Non-pigmented ciliary epithelial cell (primary cell): ENCODE measurements at regions not wholly inside any gene's neighbourhood (a gene's known extent, or its start where the extent isn't known, plus 50 kb on each side); places are given as distances from the start of the nearest gene placed in this dataset.
A peak's percentile ranks its signal among the peaks of the same experiment; 100 is the strongest.

Experiments used
- DNase-seq: peaks from one replicate; pipeline ENCODE4 v3.0.0-alpha.2; 2010; ENCODE audit warnings: low read depth

DNA sequence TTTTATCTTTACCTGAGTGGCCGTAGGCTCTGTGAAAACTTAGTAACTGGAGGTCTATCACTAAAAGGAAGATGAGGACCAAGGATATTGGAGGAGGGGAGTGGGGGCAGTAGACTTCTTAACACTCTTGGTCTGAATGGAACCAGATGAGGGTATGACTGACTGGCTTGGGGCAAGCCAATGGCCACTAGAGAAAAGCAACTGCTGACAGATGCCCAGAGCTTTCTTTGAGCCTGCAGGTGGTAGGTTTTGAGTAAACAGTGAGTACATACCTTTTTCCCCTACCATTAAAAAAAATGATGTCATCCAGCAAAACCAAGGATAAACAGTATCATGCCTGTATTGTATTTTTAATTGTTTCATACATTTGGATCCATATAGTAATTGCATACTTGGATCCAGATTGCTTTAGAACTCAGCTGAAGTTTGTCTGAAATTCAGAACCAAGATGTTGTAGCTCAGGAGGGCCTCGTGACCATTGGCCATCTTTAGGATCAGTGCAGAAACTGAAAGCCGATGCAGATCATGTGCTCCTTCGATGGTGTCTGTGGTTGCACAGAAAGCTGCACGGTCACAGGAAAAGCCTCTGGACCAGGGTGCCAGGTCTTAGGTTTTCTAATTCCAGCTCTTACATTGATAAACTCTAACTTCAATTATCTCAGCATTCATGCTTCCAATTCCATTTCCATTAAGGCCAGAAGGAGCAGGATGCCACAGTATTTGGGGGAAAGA lies 131.0 kb downstream of the PDGFRA start:
- DNase-seq: no peak

DNA sequence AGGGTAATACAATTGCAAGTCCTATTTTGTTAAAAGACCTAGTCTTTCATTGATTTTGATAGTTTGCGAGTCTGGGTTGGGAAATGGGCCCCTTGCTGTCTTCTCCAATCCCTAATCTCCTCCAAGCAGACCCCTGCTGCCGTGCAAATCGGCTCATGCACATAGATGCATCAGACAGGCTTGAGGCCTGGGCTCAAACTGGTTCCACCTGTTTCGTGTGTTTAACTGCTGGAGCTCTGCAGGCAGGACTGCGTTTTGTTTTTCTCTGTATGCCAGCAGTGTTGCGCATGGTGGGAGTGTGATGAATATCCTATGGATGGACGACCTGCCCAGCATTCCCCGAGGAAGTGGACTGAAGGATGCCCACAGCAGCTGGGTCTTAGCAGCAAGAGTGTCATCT lies 133.9 kb downstream of the PDGFRA start:
- DNase-seq: no peak

DNA sequence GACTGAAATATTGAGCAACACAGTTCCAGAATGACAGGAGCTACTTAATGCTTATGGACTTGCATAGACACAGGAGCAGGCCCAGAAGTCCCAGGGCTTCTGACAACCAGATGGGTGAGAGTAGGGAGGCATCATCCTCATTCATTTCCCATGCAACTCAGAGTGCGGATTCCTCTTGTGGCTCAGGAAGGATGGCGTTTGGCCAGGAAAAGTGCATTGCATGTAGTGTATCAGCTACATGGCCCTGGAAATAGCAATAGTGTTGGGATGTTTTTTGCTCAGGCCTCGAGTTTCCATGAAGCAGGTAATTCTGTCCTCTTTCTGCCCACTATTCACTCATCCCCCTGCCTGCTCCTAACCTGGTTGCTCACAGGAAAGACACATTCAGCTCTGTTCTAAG lies 136.6 kb downstream of the PDGFRA start:
- DNase-seq: no peak

DNA sequence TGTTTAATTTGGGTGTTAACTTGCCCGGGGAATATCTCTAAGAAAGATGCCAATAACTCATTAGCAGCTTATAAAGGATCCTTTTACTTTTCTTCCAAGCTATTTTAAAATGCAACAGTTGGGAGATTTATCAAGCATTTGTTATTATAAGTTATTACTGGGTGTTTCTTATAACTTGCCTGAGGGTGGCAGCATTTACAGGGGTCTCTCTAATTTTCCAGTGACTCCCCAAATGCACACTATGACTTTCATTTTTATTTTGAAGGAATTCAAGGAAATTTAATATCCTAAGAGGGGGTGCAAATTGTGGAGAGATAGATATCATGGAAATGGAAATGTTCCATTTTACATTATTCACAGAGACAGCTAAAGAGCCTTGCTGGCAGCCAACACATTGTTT lies 138.0 kb downstream of the PDGFRA start:
- DNase-seq: no peak

DNA sequence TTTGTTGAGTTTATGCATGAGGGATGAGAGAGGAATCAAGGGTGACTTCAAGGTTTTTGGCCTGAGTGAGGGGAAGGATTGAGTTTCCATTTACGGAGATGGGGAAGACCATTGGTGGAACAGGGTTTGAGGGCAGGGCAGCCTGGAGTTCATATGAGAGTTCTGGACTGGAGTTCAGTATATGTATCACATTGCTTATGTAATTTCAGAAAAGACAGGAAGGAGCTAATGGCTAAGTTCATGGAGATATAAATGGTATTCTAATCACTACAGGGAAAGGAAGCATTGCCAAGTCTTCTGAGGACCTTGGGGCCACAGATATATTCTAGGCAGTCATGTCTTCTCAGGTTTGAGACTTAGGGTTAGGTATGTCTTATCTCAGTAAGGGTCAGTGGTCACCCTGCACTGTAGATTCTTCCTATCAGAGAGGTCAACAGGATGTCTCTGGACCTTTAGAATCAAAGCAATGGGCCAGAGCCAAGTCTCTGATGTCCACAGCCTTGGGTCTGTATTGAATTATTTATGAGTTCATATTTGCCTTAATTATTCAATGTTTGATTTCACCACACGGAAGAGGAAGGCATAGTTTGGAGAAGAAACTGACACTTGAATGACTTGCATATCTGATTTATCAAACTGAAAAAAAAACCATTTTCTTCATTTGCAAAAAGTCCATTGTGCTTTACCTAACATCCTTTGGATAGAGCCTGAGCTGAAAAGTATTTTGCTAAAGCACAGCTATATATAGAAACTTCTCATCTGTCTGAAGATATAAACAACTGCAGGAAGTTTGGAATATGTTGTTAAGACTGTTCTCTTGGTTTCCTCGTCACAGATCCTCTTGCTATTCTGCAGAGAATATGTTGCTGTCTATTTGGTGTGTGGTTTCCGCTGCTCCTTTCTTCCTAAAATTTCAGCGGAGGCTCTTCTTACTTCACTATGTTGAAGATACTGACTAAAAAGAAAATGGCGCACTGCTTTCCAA lies 139.5 kb downstream of the PDGFRA start:
- no peak for DNase-seq

DNA sequence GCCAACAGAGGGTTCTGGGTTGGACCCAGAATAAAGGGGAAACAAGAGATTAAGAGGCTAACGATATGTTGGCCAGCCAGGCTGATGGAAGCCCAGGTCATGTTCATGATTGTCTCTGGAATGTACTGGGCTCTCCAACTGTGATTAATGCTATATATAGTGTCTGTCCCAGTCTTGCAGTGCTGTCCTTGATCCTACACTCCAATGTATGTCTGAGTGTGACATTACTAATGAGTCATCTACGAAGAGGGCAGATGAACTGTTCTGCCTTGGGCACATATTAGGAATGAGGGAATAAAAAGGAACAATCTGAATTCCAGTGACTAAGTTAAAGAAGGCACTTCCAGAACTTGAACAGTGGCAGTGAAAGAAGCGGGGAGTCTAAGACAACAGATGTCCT lies 142.1 kb downstream of the PDGFRA start:
- no peak for DNase-seq

DNA sequence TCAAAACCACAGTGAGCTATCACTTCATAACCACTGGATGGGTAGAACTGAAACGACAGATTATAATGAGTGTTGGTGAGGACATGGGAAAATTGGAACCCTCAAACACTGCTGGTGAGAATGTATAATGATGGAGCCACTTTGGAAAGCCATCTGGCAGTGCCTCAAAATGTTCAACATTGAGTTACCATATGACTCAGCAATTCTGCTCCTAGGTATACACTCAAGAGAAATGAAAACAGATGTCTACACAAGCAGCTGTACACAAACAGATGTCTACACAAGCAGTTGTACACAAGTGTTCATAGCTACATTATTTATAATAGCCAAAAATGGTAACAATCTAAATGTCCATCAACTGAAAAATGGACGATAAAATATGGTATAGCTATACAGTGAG lies 143.9 kb downstream of the PDGFRA start:
- DNase-seq: no peak

DNA sequence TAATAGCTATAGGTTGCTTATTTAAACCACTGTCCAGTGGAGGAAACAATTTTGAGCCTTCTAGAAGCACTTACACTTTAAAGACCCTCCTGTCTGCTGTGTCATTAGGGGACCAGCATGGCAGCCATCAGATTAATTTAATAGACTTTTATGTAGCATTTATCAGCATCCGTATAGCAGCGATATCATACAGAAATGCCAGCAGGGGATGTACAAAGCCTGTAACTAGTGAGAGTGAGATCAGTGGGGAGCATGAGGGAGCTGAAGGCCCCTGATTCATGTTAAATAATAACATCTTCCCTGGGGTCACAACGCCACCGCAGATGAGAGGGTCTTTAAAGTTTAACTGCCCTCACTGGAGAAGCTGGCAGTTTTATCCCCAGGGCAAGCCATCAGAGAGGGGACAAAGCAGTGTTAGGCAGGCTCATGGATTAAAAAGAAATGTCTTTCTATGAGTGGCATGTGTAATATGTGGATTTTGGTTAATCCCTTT lies 144.7 kb downstream of the PDGFRA start:
- no peak for DNase-seq

DNA sequence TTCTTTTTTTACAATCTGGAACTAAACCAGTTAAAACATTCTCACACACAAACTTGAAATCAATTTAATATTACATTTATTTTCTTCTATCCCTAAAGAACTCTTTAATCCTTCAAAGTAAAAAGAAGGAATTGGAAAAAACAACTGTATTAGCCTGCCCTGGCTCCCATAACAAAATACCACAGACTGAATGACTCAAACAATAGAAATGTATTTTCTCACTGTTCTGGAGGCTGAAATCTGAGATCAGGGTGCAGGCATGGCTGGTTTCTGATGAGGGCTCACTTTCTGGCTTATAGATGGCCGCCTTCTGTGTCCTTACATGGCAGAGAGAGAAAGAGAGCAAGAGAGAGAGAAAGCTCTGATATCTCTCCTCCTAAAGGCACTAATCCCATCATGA lies 149.4 kb downstream of the PDGFRA start:
- no peak for DNase-seq

DNA sequence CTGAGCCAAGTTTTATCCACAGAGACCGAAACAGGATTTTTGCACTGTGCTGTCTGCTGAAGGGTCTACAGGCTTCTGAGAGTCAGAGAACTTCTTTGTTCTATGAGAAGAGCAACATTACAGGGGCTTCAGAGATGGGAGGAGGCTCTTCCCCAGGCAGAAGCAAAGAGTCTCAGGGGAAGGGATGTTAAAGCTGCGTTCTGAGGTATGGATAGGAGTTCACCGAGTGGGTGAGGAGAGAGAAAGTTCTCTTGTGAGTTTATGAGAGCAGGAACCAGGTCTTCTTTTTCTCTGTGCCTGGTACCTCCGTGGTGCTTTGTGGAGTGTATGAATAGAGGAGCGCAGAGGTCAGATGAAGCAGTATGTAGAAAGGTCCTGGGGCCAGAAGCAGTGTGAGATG lies 155.1 kb downstream of the PDGFRA start:
- DNase-seq: no peak

DNA sequence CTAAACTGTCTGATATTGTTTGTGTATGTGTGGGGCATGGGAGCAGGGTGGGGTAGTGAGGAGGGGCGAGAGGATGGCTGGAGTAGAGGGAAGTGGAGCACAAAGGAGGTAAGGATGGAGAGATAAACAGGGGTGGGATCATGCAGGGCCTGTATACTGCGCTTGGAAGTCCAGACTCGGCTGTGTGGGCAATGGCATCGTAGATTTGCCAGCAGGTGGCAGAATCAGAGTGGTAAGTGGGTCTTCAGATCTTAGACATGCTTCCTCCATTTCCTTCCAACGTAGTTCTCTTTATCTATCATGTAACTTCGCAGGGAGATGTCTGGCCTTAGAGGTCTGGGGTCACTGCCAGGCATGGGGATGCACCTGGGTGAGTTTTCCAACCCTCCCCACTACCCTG lies 155.5 kb downstream of the PDGFRA start:
- DNase-seq: no peak

DNA sequence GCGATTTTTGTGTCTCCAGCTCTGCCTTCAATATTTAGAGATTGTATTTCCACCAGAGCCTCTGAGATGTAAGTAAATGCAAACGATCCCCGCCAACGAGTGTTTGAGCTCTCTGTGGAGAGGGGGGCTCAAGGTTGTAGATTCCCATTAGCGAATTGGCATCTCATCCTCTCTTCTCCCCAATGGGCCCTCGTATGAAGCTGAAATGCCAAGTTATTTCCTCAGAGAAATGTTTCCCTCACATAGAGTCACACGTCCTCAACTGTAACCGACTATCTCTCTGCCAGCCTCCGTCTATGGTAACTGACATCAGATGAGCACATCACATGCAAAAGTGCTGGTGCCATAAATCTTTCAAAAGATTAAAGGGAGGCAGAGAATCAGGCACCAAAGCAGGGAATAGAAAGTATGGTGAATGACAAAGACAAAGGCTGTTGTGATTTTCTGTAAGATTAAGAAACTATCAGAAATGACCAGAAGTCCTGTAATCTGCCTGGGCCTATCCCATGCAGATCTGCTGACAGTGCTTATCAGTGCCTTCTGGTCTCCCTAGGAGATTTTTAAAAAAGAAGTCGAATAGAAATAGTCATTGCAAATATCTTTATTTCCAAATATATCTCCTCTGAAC lies 157.1 kb downstream of the PDGFRA start:
- no peak for DNase-seq

DNA sequence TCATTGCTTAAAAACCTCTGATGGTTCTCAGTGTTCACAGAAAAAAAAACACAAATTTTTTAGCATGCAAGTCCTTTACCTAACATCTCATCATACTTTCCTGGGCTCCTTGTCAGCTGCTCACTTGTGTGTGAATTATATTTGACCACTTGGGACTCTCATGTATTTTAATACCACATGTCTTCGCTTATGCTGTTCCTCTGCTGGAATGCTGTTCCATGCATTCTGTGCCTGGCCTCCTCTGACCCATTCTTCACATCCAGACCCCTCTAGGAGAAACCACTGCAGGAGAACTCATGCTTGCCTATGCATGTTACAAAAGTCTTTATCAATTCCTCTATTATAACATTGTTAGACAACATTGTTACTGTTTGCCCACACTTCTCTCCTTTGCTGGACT lies 157.6 kb downstream of the PDGFRA start:
- no peak for DNase-seq

DNA sequence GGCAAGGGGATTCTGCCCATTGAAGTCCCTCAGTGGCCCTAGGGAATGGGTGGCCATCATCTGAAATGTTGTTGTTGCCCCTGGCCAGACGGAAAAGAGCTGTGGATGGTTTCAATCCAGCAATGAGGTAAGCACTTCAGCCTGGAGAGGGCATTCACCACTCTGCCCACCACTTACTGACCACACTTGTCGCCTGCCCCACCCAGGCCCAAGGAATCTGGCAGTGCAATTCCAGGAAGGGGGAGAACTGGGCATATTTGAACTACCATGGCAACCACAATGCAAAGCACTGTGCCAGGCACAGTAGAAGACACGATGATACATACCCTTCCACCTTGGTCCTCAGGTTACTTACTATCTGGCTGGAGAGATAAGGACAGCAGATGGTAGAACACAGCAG lies 161.6 kb downstream of the PDGFRA start:
- DNase-seq: no peak

DNA sequence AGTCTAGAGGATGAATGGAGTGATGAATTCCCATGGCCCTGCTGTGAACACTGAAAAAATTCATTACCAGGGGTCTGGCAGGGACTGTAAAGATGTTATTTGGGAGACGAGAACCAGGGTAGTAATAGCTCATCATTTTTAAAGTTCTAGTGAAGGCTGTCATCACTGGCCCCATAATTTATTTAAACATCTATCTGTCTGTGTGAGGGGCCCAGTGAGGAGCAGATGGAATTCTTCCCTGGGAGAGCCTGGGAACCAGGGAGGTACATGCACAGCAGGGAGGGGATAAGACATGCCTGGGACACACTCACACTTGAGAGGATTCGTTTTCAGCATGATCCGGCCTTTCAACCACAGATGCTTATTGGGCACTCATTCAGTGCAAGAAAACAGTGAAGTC lies 162.0 kb downstream of the PDGFRA start:
- DNase-seq: no peak

DNA sequence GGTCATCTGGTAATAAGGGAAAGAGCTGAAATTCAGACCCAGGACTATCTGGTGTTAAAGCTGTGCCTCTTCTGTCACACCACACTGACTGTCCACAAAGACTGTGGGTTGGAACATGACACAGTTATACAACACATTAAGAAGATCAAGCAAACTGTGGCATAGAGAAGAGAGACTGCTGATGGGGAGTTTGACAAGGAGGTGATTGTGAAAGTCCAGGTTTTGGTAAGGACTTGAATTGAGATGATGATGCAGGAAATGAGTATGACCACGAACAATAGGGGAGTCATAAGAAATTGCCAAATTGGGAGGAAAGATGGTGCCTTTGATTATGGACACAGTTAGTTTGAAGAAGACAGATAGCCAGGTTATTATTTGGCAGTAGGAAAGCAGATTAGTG lies 163.4 kb downstream of the PDGFRA start:
- DNase-seq: no peak

DNA sequence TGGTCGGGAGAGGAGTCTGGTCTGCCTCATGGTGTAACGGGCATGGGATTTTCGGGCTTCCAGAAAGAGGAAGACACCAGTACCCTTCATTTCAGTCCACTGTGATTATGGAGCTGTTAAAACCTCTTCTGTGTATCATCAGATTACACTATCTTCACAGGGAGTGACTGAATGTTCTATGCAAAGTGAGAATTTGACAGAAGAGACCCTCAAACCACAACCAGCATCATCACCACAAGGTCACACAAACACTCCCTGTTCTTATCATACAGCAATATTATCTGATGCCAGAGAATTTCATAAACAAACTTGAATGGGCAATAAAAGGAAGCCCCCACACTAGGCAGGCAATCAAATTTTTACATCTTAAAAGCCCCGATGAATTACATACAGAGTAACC lies 164.2 kb downstream of the PDGFRA start:
- no peak for DNase-seq

DNA sequence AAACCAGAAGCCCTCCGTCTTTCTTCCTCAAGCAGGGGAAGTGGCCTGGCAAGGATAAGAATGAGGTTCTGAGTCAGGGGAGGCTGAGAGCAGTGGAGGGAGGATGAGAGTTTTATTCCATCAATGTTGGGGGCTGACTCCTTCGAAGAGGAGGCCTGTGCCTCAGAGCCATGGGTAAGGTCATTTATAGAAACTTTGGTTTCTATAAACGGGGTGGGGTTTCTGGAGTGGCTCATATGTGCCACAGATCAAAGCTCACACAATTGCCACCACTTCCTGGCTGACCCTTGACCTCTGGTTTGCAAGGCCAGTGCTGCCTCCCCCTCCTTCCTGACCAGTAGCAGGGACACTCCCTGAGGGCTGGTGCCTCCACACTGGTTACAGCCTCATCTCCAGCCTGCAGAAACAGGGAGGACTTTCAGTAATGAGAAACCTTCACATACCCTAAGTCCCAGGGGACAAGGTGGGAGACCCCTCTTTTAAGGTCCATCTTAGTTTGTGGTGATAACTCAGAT lies 166.0 kb downstream of the PDGFRA start:
- DNase-seq: no peak

DNA sequence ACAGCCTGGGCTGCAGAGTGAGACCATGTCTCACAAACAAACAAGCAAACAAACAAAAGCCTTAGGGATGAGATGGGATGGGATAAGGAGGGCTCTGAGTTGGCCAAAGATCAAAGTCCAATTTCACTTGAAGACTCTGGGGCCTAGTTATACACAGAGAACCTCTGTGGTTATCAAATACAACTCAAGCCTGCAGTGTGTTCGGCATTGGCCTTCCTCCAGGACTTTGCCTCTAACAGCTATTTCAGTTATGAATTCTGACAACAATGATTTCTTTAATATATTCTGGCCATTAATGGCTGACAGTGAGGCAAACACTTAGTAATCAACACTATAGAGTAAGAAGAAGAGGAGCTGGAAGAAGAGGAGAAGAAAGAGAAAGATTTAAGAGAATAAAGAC lies 171.1 kb downstream of the PDGFRA start:
- no peak for DNase-seq

DNA sequence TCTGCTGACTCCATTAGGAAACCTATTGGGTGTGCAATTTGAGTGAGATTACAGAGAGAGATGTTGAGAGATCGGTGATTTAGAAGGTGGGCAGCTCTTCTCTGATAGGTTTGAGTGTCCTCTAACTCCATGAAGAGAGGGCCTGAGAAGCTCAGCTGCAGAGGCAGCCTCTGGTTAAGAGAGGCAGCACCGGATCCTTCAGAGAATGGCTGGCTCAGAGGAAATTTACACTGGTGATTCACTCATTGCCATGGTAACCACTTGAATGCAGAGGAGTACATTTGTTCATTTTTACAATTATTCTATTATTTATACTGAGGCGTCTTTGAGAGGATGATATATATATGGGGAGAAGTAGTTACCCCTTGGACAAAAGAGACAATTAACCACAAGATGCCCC lies 171.7 kb downstream of the PDGFRA start:
- peak; percentile 54 for DNase-seq

DNA sequence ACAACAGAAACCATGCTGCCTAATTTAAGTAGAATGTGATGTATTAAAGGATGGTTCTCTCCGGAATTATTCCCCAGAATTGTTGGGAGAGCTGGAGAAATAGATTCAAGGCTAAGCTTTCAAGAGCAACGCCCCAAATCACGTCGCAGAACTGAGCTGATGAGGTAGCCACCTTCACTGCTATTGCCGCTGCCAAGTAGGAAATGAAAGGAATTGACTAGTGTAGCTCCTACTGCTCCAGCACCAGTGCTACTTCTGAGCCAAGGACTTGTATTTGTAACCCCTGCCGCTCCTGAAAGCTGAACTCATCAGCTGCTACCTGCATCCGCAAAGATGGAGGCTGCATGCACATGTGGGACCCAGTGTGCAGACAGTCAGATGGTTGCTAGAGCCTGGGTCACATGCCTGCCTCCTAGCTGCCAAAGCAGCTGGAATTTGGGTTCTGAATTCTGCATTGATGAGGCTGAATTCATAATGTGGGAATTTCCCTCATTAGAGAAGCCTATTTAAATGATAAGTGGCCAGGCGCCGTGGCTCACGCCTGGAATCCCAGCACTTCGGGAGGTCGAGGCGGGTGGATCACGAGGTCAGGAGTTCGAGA lies 173.9 kb downstream of the PDGFRA start:
- no peak for DNase-seq
